ENCODE measurements at regions not wholly inside any gene's neighbourhood (a gene's known extent, or its start where the extent isn't known, plus 50 kb on each side); places are given as distances from the start of the nearest gene placed in this dataset.

DNA sequence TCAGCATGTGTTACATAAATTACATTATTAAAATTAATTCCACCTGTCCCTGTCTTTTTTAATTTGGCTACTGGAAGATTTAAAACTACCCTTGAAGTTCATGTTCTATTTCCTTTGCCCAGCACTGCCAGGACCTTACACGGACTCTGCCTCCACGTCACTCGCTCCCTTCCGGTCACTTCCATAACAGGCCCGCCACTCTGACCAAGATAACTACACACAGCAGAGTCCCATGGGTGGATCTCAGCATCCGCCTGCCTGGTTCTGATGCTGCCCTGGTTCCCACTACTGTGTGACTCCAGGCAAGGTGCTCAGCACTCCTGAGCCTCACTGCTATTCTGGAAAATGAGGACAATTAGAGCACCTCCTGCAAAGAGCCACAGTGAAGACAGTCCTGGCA is 153.3 kb upstream of the ERG start:
- Histone ChIP-seq H4K20me1 (ENCODE audit: low read depth) (no peaks in the 10 kb centered on the region), H3K4me1 (no peaks in the 10 kb centered on the region), H3K9ac (no peak overlapping the region), H3K4me3 (no peak overlapping the region), H2AFZ (replicated peaks) (no peak overlapping the region), H3K79me2 (ENCODE audit: low read depth) (no peaks in the 10 kb centered on the region), H3K4me2 (no peak overlapping the region), H3K36me3 (no peaks in the 10 kb centered on the region), H3K27ac (no peak overlapping the region), H3K27me3 (peaks cover 8% of the 10 kb centered on the region), H3F3A (ENCODE audit: low read depth) (no peaks in the 10 kb centered on the region), H3K9me3 (ENCODE audit: low read depth) (no peaks in the 10 kb centered on the region)
- no peaks in the 10 kb centered on the region for H3K36me3 Mint-ChIP-seq
- H3K4me3 Mint-ChIP-seq = no peak overlapping the region
- no peak for TF ChIP-seq EZH2 (IDR thresholded peaks at IDR 0.05)
- TF ChIP-seq, protein P1, sequence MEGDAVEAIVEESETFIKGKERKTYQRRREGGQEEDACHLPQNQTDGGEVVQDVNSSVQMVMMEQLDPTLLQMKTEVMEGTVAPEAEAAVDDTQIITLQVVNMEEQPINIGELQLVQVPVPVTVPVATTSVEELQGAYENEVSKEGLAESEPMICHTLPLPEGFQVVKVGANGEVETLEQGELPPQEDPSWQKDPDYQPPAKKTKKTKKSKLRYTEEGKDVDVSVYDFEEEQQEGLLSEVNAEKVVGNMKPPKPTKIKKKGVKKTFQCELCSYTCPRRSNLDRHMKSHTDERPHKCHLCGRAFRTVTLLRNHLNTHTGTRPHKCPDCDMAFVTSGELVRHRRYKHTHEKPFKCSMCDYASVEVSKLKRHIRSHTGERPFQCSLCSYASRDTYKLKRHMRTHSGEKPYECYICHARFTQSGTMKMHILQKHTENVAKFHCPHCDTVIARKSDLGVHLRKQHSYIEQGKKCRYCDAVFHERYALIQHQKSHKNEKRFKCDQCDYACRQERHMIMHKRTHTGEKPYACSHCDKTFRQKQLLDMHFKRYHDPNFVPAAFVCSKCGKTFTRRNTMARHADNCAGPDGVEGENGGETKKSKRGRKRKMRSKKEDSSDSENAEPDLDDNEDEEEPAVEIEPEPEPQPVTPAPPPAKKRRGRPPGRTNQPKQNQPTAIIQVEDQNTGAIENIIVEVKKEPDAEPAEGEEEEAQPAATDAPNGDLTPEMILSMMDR (IDR thresholded peaks at IDR 0.05) = no peak
- TF ChIP-seq EZH2phosphoT487 (IDR thresholded peaks at IDR 0.05) = no peak
- peaks cover 4% of the 10 kb centered on the region for H3K27me3 Mint-ChIP-seq (ENCODE audit: insufficient read depth, low read depth)
- no peaks in the 10 kb centered on the region for H3K9me3 Mint-ChIP-seq
- H3K4me1 Mint-ChIP-seq = peaks cover 7% of the 10 kb centered on the region
- no peak overlapping the region for H3K27ac Mint-ChIP-seq
- DNase-seq (ENCODE audit: low spot score) = no peak

DNA sequence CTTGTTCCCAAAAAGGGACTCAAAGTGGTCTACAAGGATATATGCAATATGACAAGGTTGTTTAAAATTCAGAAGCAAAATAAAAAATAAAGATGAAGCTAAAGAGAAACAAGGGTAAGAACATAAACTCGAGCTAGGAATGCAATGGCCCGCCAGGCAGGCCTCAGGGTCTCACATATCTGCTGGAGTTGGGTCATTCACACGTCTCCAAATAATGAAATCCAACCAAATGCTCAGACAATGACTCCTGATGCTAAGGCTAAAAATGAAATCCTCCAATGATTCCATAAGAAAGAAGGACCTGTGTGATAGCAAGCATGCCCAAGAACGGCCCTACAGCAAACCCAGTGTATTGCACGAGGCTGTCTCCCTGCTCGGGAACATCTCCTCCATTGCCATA is 153.3 kb upstream of the ETS2 start:
- Mint-ChIP-seq H3K36me3 (no peaks in the 10 kb centered on the region), H3K4me3 (no peak overlapping the region), H3K27ac (no peak overlapping the region), H3K27me3 (ENCODE audit: insufficient read depth, low read depth) (peaks cover 4% of the 10 kb centered on the region), H3K9me3 (no peaks in the 10 kb centered on the region), H3K4me1 (peaks cover 7% of the 10 kb centered on the region)
- H3K79me2 ChIP-seq (ENCODE audit: low read depth) = no peaks in the 10 kb centered on the region
- no peak for DNase-seq (ENCODE audit: low spot score)
- no peaks in the 10 kb centered on the region for H4K20me1 ChIP-seq (ENCODE audit: low read depth)
- H3K36me3 ChIP-seq = no peaks in the 10 kb centered on the region
- no peak overlapping the region for H3K4me3 ChIP-seq
- no peak overlapping the region for H2AFZ ChIP-seq (replicated peaks)
- H3K27ac ChIP-seq = no peak overlapping the region
- H3K9ac ChIP-seq = no peak overlapping the region
- no peak overlapping the region for H3K4me2 ChIP-seq
- TF ChIP-seq EZH2phosphoT487 (IDR thresholded peaks at IDR 0.05) (no peak), EZH2 (IDR thresholded peaks at IDR 0.05) (no peak)
- TF ChIP-seq, protein P1 (IDR thresholded peaks at IDR 0.05) = no peak
- H3K9me3 ChIP-seq (ENCODE audit: low read depth) = no peaks in the 10 kb centered on the region
- no peaks in the 10 kb centered on the region for H3K4me1 ChIP-seq
- peaks cover 17% of the 10 kb centered on the region for H3K27me3 ChIP-seq
- H3F3A ChIP-seq (ENCODE audit: low read depth) = no peaks in the 10 kb centered on the region

DNA sequence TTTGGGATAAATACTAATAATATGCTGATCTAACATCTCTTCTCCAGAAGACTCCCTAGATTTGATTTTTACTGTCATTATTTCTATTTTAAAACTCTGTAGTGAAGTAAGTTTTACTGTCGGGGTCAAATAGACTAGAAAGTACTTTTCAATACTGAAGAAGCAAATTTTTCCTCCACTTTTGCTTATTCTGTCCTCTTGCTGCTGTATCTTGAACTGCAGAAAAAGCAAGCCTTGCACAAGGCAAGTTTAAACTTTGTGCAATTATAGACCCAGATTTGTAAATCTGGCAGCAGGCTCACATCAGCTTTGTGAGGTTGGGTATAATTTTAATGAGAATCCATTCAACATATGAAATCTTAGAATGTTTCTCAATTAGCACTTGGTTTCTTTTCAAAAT is 151.1 kb upstream of the ETS2 start:
- Mint-ChIP-seq H3K36me3 (no peaks in the 10 kb centered on the region), H3K27me3 (ENCODE audit: insufficient read depth, low read depth) (peaks cover 16% of the 10 kb centered on the region), H3K9me3 (no peaks in the 10 kb centered on the region), H3K27ac (no peak overlapping the region), H3K4me3 (no peak overlapping the region), H3K4me1 (peaks cover 7% of the 10 kb centered on the region)
- H3K9me3 ChIP-seq (ENCODE audit: low read depth) = no peaks in the 10 kb centered on the region
- TF ChIP-seq, protein P1 (IDR thresholded peaks at IDR 0.05) = no peak
- no peak for TF ChIP-seq EZH2 (IDR thresholded peaks at IDR 0.05)
- no peak for TF ChIP-seq EZH2phosphoT487 (IDR thresholded peaks at IDR 0.05)
- H3K27me3 ChIP-seq = peaks cover 38% of the 10 kb centered on the region
- no peaks in the 10 kb centered on the region for H3K4me1 ChIP-seq
- H3F3A ChIP-seq (ENCODE audit: low read depth) = no peaks in the 10 kb centered on the region
- no peaks in the 10 kb centered on the region for H4K20me1 ChIP-seq (ENCODE audit: low read depth)
- H2AFZ ChIP-seq (replicated peaks) = no peak overlapping the region
- no peak overlapping the region for H3K4me2 ChIP-seq
- H3K79me2 ChIP-seq (ENCODE audit: low read depth) = no peaks in the 10 kb centered on the region
- H3K36me3 ChIP-seq = no peaks in the 10 kb centered on the region
- no peak for DNase-seq (ENCODE audit: low spot score)
- H3K9ac ChIP-seq = no peak overlapping the region
- no peak overlapping the region for H3K27ac ChIP-seq
- H3K4me3 ChIP-seq = no peak overlapping the region
